Dermis blood vessel endothelial cell (primary cell): ENCODE measurements at regions not wholly inside any gene's neighbourhood (a gene's known extent, or its start where the extent isn't known, plus 50 kb on each side); places are given as distances from the start of the nearest gene placed in this dataset.
"Not testable (repeated sequence)": the region's sequence is repeated elsewhere in the genome, so short reads cannot be mapped to it uniquely, and the experiment has no call there.

Experiments used
- DNase-seq: peaks from one replicate; pipeline ENCODE4 v3.0.0; 2010

DNA sequence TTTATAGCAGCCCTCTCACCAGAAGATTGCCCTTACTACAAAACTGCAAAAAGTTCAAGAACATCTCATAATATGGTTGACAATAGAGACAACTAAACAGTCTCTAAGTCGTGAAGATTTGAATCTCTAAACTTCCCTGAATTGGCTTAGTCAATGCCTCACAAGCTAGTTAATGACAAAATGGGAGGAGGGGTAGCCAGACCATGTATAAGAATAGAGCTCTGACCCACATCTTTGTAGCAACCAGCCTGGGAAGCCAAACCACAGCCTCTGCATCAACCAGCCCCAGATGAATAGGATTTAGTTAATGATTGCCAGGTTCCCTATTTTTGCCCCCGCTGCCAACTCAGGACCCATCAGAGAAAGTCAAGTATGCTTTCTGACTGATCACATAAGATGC, 1265.9 kb upstream of the PCDH10 start:
- DNase-seq, result not testable (repeated sequence)

DNA sequence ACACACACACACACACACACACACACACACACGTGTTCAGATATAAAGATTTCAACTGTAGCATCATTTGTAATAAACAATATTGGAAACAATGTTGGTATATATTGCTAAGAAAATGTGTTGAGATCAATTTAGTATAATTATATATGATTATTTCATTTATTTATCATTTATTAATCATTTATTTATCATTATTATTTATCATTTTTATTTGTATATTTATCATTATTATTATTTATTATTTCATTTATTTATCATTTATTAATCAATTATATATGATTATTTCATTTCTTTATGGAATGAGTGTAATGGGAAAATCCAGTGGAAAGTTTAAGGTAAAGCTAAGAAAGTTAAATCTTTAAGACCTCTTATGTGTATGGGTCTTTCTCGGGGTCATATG, 1223.4 kb upstream of the PCDH10 start:
- not testable (repeated sequence) for DNase-seq

DNA sequence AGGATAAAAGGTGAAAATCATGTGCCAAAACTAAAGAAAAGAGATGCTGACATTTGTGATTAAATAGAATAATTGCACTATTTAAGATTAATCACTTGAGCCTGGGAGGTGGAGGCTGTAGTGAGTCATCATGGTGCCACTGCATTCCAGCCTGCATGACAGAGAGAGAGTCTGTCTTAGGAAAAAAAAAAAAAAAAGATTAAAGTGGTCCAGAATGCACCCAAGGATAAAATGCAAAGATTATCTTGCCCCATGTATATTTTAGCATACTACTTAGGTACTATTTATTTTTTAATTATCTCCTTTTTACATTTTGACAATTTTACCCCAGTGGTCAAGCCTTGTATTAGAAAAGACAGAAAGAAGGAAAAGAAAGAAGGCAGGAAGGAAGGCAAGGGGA, 1181.4 kb upstream of the PCDH10 start:
- not testable (repeated sequence) for DNase-seq

DNA sequence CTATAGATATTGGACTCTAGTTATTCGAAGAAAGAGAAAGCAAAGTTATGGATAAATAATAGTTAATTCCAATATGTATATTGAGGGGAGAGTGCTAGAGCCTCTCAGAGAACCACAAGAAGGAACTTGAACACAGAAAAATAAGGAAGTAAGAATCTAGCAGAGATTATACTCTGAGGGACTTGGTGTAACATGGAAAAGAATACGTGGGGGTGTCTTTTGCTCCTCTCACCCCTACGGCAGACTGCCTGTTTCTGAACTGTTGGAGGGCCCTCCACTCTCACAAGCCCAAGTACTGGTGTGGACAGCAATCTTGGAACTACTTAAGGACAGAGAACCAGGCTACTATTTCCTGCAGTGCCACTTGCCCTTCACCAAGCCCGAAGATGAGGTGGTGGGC, 1174.4 kb upstream of the PCDH10 start:
- peak; percentile 0 for DNase-seq

DNA sequence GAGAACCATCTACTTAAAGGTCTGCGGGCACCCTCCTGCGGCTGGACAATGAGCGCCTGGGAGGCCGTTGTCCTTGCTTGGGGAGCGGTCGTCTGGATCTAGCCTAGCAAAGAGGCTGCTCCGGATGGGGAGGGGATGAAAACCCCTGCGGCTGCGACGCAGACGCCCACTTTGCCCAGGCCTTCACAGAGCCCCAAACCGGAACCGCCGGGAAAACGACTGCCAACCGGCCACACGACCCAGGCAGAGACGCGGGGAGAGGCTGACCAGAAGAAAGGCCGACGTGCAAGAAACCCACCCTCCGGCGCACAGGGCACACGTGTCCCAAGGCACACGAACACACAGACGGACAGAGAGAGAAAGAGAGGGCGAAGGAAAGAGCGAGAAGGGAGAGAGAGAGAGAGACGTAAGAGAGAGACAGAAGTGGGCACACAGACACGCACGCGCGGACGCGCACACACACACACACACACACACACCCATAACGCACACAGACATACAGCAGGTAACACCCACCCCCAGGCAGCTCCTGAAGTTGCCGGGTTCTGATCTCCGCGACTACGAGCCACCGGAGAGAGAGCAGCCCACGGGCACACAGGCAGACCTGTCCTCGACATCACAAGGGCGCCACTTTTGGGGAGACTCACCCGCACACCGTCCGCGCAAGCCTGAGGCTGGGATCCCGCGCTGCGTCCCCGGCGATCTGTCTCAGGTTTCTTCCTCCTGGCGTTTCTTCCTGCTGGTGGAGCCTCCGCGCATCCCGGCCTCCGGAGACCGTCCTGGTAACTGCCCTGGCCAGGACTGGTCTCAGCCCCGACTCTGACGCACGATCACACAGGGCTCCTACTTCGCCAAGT, 1173.6 kb upstream of the PCDH10 start:
- not testable (repeated sequence) for DNase-seq

DNA sequence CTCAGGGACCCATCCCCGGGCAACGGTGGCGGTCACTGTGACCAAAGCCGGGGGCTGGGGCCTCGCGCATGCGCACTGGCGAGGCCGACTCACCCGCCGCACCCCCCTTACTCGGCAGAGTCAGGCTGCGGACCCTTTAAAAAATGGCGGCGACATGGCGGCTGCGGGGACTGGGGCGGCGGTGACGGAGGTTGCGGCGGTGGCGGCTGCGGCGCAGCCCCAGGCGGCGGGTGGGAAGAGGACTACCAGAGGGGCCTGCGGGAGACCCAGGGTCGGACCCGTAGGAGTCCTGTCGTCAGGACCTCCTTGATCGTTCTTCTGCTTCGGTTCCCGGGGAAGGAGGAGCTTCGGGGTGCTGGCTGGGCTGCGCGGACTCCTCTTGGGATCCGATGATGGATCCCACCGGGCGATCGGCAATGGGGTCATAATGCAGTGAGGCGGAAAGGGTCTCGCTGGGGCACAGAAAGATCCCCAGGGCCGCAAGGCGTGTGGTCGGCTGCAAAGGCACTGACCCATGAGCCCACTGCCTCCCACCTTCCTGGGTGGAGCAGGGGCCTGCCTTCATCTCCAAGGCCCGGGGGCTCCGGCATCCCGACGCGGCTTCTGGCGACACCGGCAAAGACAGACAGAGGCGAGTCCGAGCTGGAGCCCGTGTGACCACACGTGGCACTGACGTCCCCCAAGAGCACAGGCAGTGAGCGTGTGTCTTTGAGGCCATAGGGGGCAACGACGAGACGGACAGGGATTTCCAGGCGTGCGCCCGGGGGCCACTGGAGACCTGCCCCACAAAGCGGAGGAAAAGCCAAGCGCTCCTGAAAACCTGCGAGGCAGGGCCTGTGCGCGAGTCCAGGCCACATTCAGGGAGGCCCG, 1172.7 kb upstream of the PCDH10 start:
- DNase-seq, result peak; percentile 1

DNA sequence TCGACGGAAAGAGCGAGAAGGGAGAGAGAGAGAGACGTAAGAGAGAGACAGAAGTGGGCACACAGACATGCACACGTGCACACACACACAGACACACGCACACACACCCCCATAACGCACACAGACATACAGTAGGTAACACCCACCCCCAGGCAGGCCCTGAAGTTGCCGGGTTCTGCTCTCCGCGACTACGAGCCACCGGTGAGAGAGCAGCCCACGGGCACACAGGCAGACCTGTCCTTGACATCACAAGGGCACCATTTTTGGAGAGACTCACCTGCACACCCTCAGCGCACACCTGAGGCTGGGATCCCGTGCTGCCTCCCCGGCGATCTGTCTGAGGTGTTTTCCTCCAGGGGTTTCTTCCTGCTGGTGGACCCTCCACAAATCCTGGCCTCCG, 1171.0 kb upstream of the PCDH10 start:
- no peak for DNase-seq

DNA sequence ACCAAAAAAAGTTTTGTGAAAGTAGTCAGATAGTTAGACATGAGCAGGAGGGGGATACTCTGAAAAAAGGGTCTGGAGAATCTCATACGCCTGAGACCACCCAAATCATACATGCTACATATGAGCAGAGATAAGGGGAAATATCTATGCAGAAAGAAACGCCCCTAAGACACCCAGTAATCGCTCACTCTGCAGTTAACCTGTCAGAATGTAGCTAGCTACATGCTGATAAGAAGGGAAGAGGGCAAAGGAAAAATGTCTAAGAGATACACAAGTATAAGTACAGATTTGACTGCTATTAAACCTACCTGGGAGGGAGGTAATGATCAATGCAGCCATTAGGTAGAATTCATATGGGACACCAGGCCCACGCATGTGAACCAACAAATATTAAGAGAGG, 1159.5 kb upstream of the PCDH10 start:
- DNase-seq, result no peak

DNA sequence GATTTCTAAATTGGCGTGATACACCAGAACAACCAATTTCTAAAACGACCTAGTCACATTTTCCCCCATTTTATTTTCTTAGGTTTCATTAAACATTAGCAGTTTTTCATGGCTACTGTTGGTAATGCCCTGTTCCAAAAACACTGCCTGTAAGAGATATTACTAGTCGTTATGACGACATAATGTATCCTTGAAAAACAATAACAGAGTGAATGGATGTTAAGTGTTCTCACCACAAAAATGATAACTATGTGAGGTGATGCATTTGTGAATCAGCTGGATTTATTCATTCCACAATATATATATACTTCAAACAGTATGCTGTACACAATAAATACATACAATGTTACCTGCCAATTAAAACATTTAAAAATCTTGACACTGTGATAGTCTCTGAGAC, 1147.6 kb upstream of the PCDH10 start:
- DNase-seq, result no peak

DNA sequence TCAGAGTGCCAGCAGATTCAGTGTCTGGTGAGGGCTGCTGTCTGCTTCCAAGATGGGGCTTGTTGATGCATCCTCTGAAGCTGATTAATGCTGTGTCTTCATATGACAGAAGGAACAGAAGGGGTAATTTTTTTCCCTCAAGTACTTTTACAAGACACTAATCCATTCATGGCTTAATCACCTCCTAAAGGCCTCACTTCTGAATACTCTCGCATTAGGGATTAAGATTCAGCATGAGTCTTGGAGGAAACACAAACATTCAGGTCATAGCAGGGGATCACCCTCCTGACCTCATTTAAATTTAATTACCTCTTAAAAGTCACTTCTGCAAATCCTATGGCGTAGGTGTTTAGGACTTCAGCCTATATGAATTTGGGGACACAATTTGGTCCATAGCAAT, 1145.5 kb upstream of the PCDH10 start:
- no peak for DNase-seq

DNA sequence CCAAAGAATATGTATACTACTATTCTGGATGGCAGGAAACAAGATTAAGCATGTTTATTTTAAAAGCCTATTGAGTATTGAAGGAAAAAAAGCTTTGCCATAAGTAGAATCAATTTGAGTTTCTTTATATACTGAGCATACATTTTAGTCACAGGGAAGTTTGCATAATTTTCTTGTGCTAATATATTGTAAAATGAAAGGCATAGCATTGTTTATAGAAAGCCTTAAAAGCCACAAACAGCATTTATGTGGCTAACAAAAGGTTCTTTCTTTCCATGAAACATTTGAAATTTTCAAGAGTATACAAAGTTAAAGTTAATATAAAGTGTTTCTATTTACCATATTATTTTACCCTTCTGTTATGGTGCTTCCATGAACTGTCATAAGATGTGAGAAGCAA, 1133.8 kb upstream of the PCDH10 start:
- no peak for DNase-seq

DNA sequence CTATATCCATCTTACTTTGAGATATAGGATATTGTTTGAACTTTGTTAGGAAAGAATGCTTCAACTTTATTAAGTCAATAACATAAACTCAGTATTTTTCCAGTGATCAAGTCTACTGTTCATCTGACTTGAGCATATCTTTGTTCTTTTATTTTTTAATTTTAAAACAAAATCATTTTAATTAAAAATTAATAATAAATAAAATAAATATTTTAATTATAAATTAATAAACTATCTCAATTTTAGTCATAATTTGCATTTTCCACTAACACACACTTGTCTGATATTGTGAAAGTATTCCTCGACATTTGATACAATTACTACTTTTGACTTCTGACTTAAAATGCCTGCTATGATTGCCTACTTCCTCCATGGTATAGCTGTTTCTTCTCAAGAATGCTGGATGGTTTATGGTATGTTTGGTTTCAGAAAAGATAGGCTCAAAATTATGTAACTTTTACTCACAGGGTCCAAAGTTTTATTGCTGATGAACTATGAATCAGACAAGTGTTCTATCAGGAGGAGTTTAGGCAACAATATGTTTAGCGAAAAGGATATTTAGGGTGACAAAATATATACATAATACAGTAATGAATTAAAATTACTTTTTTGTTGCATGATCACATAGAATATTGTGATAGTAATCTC, 1132.3 kb upstream of the PCDH10 start:
- no peak for DNase-seq

DNA sequence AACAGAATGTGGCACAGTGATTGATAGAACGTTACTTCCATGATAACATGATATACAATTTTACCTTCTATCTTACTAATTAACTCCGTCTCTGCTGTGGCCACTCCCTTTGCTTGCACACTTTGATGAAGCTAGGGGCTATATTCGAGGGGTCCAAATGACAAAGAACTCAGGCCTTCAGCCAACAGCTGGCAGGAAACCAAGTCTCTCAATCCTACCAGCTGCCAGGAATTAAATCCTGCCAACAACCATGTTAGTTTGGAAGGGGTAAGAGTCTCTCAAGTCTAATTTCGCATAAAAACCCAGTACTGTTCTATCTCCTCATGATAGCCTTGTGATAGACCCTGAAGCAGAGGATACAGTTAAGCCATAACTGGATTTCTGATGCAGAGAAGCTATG, 1122.9 kb upstream of the PCDH10 start:
- no peak for DNase-seq

DNA sequence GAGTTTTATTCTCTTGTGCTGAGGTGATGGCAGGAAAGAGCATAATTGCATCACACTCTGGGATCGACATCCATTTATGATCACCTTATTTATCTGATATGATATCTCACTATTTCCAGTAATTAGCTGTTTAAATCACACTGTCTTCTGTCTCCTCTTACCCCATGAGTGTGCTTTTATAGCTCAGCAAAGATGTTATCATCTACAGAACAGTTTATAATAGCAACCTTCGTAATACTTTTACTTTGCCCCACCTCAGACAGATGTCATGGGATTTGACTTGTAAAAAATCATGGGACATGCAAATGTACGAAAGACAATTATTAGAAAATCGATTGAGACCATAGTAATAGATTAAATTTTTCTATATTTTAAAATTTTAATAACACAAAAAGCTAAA, 1122.3 kb upstream of the PCDH10 start:
- DNase-seq, result no peak

DNA sequence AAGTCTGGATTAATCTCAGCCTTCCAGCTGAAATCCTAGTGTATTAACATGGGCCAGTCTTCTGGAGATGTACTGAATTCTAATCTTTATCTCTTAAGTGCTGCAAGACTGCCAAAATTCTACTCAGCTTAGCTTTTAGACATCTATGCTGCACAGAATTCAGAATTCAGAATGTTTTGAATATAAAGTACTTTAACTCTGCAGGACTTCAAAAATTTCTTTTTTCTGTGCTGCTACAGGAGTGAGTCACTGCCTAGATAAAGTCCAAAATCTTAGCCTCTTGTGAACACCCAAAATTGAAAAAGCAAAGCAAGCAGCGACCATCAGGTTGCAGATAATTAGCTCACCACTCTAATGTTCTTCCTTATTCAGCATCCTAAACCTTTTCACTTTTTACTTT, 1092.6 kb upstream of the PCDH10 start:
- no peak for DNase-seq

DNA sequence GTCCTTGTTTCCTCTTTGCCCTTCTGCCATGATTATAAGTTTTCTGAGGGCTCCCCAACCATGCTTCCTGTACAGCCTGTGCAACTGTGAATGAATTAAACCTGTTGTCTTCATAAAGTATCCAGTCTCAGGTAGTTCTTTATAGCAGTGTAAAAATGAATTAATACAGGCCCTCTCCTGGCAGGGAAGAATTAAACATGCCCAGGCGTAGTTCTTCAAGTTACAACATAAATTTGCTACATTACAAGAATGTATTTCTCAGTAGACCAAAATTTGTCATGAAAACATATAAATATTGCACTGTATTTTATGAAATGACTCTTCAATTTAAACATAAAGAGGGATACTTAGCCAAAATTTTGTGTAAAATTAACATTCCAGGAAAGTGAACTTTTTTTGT, 1089.9 kb upstream of the PCDH10 start:
- DNase-seq, result no peak

DNA sequence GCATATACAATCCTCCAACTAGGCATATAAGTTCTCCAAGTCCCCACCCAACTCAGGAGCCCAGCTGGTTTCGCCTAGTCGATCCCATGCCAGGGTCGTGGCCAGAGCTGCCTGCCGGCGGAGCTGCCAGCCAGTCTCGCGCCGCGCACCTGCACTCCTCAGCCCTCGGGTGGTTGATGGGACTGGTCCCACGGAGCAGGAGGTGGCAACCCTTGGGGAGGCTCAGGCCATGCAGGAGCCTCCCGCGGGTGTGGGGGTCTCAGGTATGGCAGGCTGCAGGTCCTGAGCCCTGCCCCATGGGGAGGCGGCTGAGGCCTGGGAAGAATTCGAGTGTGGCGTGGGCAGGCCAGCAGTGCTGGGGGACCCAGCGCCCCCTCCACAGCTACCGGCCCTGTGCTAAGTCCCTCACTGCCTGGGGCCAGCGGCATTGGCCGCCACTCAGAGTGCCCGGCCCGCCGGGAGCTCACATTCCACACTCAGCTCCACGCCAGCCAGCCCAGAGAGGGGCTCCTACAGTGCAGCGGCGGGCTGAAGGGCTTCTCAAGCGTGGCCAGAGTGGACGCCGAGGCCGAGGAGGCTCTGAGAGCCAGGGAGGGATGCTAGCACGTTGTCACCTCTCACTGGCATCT, 1086.4 kb upstream of the PCDH10 start:
- no peak for DNase-seq

DNA sequence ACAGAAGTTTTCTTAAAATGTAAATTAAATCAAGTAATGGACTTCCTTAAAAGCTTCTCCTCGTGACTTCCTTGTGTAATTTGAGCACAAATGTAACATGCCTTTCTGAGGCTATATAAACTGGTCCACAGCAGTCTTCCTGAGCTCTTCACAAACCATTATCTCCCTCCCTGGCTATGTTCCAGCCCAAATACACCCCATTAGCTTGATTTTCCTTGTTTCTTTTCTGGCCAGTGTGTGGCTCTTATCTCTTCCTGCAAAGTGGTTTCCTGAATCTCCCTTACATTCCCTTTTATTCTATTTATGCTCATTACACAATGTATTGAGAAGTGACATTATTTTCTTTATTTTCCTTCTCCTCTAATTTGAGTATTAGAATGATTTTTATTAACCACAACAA, 1085.3 kb upstream of the PCDH10 start:
- DNase-seq, result peak; percentile 45

DNA sequence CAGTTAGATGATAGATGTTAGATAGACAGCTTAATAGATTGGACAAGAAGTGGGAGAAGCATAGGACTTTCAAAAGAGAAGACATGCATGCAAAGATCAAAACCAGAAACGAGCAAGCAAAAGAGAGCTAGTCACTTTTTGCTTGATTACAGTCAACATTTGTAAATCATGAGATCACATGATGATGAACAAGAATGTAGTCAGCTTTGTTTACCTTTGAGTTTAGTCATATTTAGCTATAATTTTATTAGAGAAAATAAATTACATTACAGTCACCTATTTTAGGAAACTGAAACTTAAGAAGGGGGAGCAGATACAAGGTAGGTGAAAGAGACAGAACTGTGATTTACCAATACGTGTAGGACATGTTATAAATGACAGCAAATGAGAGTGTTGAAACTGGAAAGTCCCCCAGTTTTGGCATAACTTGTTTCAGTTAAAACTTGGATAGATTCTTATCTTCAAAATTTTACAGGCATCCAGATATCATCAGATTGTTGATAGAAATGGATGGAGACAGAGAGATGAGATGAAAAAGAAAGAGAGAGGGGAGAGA, 1083.1 kb upstream of the PCDH10 start:
- no peak for DNase-seq

DNA sequence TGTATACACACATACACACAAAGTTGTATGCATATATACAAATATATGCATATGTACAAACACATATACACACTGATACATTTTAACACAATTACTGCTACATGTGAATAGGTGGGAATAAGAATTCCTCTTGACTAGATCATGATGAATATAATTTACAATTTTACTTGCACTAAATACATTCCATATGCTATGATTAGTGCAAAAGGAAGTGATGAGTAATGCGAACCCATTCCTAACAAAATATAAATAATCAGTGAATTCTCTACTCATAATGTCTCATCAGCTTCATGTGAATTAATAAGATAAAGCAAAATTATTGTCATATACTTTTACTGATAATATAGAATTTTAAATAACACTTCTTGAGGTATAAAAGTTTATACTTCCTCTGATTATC, 1077.3 kb upstream of the PCDH10 start:
- no peak for DNase-seq

DNA sequence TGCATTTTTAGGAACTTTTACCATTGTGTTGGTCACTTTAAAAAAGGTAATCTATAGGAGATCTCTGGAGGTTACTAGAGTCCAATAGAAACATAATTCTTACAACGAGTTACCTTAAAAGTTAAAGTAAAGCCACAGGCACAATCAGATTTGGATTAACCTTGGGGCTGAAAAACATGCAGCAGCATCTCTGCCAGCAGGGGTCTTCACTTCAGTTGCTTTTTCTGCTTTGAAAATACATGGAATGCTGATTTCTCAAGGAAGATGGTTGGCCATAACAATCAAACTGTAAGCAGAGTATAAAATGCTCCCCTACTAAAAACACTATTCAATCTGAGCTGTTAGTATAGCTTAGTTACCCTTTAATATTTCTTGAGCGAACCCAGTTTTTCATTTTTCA, 1072.3 kb upstream of the PCDH10 start:
- DNase-seq, result no peak

DNA sequence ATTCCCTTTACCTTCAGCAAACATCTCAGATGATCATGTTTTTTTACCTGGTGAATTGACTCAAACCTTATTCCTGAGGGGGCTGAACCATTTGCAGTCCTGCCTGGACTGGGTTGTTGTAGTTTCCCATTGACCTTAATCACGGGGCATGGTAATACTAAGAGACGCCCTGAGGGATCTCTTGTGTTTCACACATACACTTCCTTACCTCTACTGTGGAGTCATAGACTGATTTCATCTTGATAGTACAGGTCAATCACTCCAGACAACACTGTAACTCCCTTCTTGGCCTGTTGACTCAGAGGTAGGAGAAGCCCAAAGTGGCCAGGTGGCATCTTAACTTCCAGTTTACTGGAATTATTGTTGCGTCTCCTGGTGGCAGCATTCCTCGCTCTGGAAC, 1064.0 kb upstream of the PCDH10 start:
- no peak for DNase-seq

DNA sequence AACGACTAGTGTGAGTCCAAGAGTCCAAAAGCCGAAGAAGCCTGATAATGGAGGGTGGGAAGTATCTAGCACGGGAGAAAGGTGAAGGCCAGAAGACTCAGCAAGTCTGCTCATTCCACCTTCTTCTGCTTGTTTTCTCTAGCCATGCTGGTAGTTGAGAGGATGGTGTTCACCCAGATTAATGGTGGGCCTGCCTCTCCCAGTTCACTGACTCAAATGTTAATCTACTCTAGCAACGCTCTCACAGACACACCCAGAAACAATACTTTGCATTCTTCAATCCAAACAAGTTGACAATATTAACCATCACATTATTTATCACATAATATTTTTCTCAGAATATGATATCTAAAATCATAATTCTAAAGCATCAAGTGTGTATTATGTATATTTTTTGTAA, 1055.1 kb upstream of the PCDH10 start:
- DNase-seq, result no peak
